ENCODE measurements at regions not wholly inside any gene's neighbourhood (a gene's known extent, or its start where the extent isn't known, plus 50 kb on each side); places are given as distances from the start of the nearest gene placed in this dataset.
"Not testable (repeated sequence)": the region's sequence is repeated elsewhere in the genome, so short reads cannot be mapped to it uniquely, and the experiment has no call there.

- TF ChIP-seq, protein P1, sequence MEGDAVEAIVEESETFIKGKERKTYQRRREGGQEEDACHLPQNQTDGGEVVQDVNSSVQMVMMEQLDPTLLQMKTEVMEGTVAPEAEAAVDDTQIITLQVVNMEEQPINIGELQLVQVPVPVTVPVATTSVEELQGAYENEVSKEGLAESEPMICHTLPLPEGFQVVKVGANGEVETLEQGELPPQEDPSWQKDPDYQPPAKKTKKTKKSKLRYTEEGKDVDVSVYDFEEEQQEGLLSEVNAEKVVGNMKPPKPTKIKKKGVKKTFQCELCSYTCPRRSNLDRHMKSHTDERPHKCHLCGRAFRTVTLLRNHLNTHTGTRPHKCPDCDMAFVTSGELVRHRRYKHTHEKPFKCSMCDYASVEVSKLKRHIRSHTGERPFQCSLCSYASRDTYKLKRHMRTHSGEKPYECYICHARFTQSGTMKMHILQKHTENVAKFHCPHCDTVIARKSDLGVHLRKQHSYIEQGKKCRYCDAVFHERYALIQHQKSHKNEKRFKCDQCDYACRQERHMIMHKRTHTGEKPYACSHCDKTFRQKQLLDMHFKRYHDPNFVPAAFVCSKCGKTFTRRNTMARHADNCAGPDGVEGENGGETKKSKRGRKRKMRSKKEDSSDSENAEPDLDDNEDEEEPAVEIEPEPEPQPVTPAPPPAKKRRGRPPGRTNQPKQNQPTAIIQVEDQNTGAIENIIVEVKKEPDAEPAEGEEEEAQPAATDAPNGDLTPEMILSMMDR (conservative IDR thresholded peaks at IDR 0.05; ENCODE audit: low read depth in 2 of 2), result not testable (repeated sequence)
- not testable (repeated sequence) for TF ChIP-seq EZH2 (IDR thresholded peaks at IDR 0.05; ENCODE audit: low read depth, unreplicated experiment)
These were observed 168.3 kb downstream of the TENT5A start for GRCh38 chr6:81584156-81584555.

All from GM23338 (cell line).